ENCODE measurements at regions not wholly inside any gene's neighbourhood (a gene's known extent, or its start where the extent isn't known, plus 50 kb on each side); places are given as distances from the start of the nearest gene placed in this dataset.

- Histone ChIP-seq H3K9ac (ENCODE audit: extremely low read depth, low read length, poor library complexity, severe bottlenecking) (no peak overlapping the region), H3K36me3 (ENCODE audit: control insufficient read depth, insufficient read depth, low read length) (no peaks in the 10 kb centered on the region), H3K4me3 (ENCODE audit: low read length) (no peak overlapping the region), H3K4me1 (ENCODE audit: control insufficient read depth, insufficient read depth, low read length) (no peaks in the 10 kb centered on the region), H3K27ac (ENCODE audit: low read depth, low read length) (no peak overlapping the region), H3K9me3 (ENCODE audit: control insufficient read depth, low read length) (no peaks in the 10 kb centered on the region), H3K27me3 (ENCODE audit: control insufficient read depth, insufficient read depth, low read length, poor library complexity, severe bottlenecking) (no peaks in the 10 kb centered on the region)
- H3K36me3 Mint-ChIP-seq (ENCODE audit: low read depth) = no peaks in the 10 kb centered on the region
- H3K27me3 Mint-ChIP-seq (ENCODE audit: insufficient read depth) = no peaks in the 10 kb centered on the region
- no peaks in the 10 kb centered on the region for H3K4me1 Mint-ChIP-seq
- no peak overlapping the region for H3K4me3 Mint-ChIP-seq
- no peak for DNase-seq
- H3K27ac Mint-ChIP-seq = no peak overlapping the region
- no peaks in the 10 kb centered on the region for H3K9me3 Mint-ChIP-seq
- TF ChIP-seq CTCF (conservative IDR thresholded peaks at IDR 0.05) = no peak
These were observed 982.6 kb upstream of the FANCL start for GRCh38 chr2:59223742-59224141.

- no peak for TF ChIP-seq CTCF (conservative IDR thresholded peaks at IDR 0.05)
- DNase-seq = no peak
- no peak overlapping the region for H3K27ac ChIP-seq (ENCODE audit: low read depth, low read length)
- H3K9ac ChIP-seq (ENCODE audit: extremely low read depth, low read length, poor library complexity, severe bottlenecking) = no peak overlapping the region
- Mint-ChIP-seq H3K27ac (no peak overlapping the region), H3K36me3 (ENCODE audit: low read depth) (no peaks in the 10 kb centered on the region), H3K27me3 (ENCODE audit: insufficient read depth) (no peaks in the 10 kb centered on the region), H3K9me3 (no peaks in the 10 kb centered on the region), H3K4me1 (no peaks in the 10 kb centered on the region), H3K4me3 (no peak overlapping the region)
- H3K4me3 ChIP-seq (ENCODE audit: low read length) = no peak overlapping the region
- no peaks in the 10 kb centered on the region for H3K9me3 ChIP-seq (ENCODE audit: control insufficient read depth, low read length)
- no peaks in the 10 kb centered on the region for H3K36me3 ChIP-seq (ENCODE audit: control insufficient read depth, insufficient read depth, low read length)
- WGBS, 2 experiments (ENCODE audit: insufficient coverage in 1 of 2, insufficient read length in 1 of 2) = 72 to 100% methylated on average over 2 to 3 of the region's 3 CpGs
- H3K4me1 ChIP-seq (ENCODE audit: control insufficient read depth, insufficient read depth, low read length) = no peaks in the 10 kb centered on the region
- no peaks in the 10 kb centered on the region for H3K27me3 ChIP-seq (ENCODE audit: control insufficient read depth, insufficient read depth, low read length, poor library complexity, severe bottlenecking)
These were observed 976.2 kb upstream of the FANCL start for GRCh38 chr2:59217360-59217759.

GRCh38 chr2:59206361-59206760, 965.2 kb upstream of the FANCL start:
- Histone ChIP-seq H3K27ac (ENCODE audit: low read depth, low read length) (no peak overlapping the region), H3K9ac (ENCODE audit: extremely low read depth, low read length, poor library complexity, severe bottlenecking) (no peak overlapping the region), H3K4me1 (ENCODE audit: control insufficient read depth, insufficient read depth, low read length) (peaks cover 2% of the 10 kb centered on the region), H3K27me3 (ENCODE audit: control insufficient read depth, insufficient read depth, low read length, poor library complexity, severe bottlenecking) (no peaks in the 10 kb centered on the region), H3K4me3 (ENCODE audit: low read length) (no peak overlapping the region), H3K36me3 (ENCODE audit: control insufficient read depth, insufficient read depth, low read length) (no peaks in the 10 kb centered on the region), H3K9me3 (ENCODE audit: control insufficient read depth, low read length) (no peaks in the 10 kb centered on the region)
- no peak for DNase-seq
- Mint-ChIP-seq H3K4me1 (peaks cover 16% of the 10 kb centered on the region), H3K9me3 (no peaks in the 10 kb centered on the region), H3K27ac (no peak overlapping the region), H3K27me3 (ENCODE audit: insufficient read depth) (no peaks in the 10 kb centered on the region), H3K4me3 (no peak overlapping the region), H3K36me3 (ENCODE audit: low read depth) (no peaks in the 10 kb centered on the region)
- 95 to 100% methylated on average over 3 of the region's 4 CpGs for WGBS, 2 experiments (ENCODE audit: insufficient coverage in 1 of 2, insufficient read length in 1 of 2)
- no peak for TF ChIP-seq CTCF (conservative IDR thresholded peaks at IDR 0.05)

All from endodermal cell (in vitro differentiated cells).